H9 (cell line): ENCODE measurements at regions not wholly inside any gene's neighbourhood (a gene's known extent, or its start where the extent isn't known, plus 50 kb on each side); places are given as distances from the start of the nearest gene placed in this dataset.

Source experiments
- DNase-seq: peaks from one replicate; pipeline ENCODE4 v3.0.0-alpha.2; 2017
- H2AFZ ChIP-seq: one replicate; pipeline ENCODE4 v1.6.1; 2013; ENCODE audit warnings: mild to moderate bottlenecking, low read length, control low read depth, moderate library complexity
- H2AK5ac ChIP-seq: 2 replicates; pipeline ENCODE4 v1.6.1; 2013; ENCODE audit warnings: low read length, control low read depth, mixed read lengths; ENCODE audit not compliant: insufficient read length
- H2BK120ac ChIP-seq: one replicate; pipeline ENCODE4 v1.6.1; 2013; ENCODE audit warnings: low read depth, mild to moderate bottlenecking, low read length, control low read depth, inconsistent platforms; ENCODE audit not compliant: poor library complexity, severe bottlenecking
- H2BK12ac ChIP-seq: 2 replicates; pipeline ENCODE4 v1.6.1; 2013; ENCODE audit warnings: low read length, control low read depth, mixed read lengths, low read depth; ENCODE audit not compliant: insufficient read length
- H2BK15ac ChIP-seq: 2 replicates; pipeline ENCODE4 v1.6.1; 2013; ENCODE audit warnings: low read depth, low read length, control low read depth
- H2BK20ac ChIP-seq: one replicate; pipeline ENCODE4 v1.6.1; 2013; ENCODE audit warnings: low read depth, mild to moderate bottlenecking, low read length, control low read depth, inconsistent platforms; ENCODE audit not compliant: poor library complexity, severe bottlenecking
- H2BK5ac ChIP-seq: 2 replicates; pipeline ENCODE4 v1.6.1; 2013; ENCODE audit warnings: low read length, control low read depth, mixed read lengths; ENCODE audit not compliant: insufficient read length
- H3K14ac ChIP-seq: 2 replicates; pipeline ENCODE4 v1.6.1; 2013; ENCODE audit warnings: low read length, control low read depth; ENCODE audit not compliant: insufficient read depth
- H3K18ac ChIP-seq: 2 replicates; pipeline ENCODE4 v1.6.1; 2013; ENCODE audit warnings: low read depth, mild to moderate bottlenecking, mixed read lengths, low read length, control low read depth; ENCODE audit not compliant: insufficient read length
- H3K23ac ChIP-seq: 2 replicates; pipeline ENCODE4 v1.6.1; 2013; ENCODE audit warnings: low read length, control low read depth, mixed read lengths, low read depth; ENCODE audit not compliant: insufficient read length
- H3K23me2 ChIP-seq: 2 replicates; pipeline ENCODE4 v1.6.1; 2013; ENCODE audit warnings: low read depth, mild to moderate bottlenecking, mixed read lengths, low read length, control low read depth; ENCODE audit not compliant: insufficient read length, poor library complexity, severe bottlenecking
- H3K27ac ChIP-seq: 2 replicates; pipeline ENCODE4 v1.5.1; 2013; ENCODE audit warnings: low read length, control low read depth, mixed read lengths, low read depth; ENCODE audit not compliant: insufficient read length
- H3K27me3 ChIP-seq: 2 replicates; pipeline ENCODE4 v1.6.1; 2013; ENCODE audit warnings: low read length, control low read depth, inconsistent platforms; ENCODE audit not compliant: insufficient read depth
- H3K4ac ChIP-seq: 2 replicates; pipeline ENCODE4 v1.6.1; 2013; ENCODE audit warnings: low read depth, mild to moderate bottlenecking, control low read depth, inconsistent platforms, low read length, moderate library complexity
- H3K4me1 ChIP-seq: 2 replicates; pipeline ENCODE4 v1.6.1; 2013; ENCODE audit warnings: low read length, control low read depth, inconsistent platforms; ENCODE audit not compliant: insufficient read depth
- H3K4me2 ChIP-seq: 2 replicates; pipeline ENCODE4 v1.6.1; 2013; ENCODE audit warnings: low read length, control low read depth, mixed read lengths; ENCODE audit not compliant: insufficient read length, insufficient read depth
- H3K56ac ChIP-seq: 2 replicates; pipeline ENCODE4 v1.6.1; 2013; ENCODE audit warnings: low read depth, mild to moderate bottlenecking, mixed read lengths, low read length, control low read depth; ENCODE audit not compliant: insufficient read length
- H3K79me1 ChIP-seq: 2 replicates; pipeline ENCODE4 v1.6.1; 2013; ENCODE audit warnings: low read depth, mild to moderate bottlenecking, moderate library complexity, low read length, control low read depth, inconsistent platforms; ENCODE audit not compliant: insufficient read depth, poor library complexity, severe bottlenecking
- H3K79me2 ChIP-seq: 2 replicates; pipeline ENCODE4 v1.6.1; 2013; ENCODE audit warnings: low read length, control low read depth, inconsistent platforms; ENCODE audit not compliant: insufficient read depth
- H3K9ac ChIP-seq: 2 replicates; pipeline ENCODE4 v1.6.1; 2013; ENCODE audit warnings: low read length, control low read depth, mixed read lengths; ENCODE audit not compliant: insufficient read length; ENCODE audit errors: extremely low read depth
- H3K9me3 ChIP-seq: one replicate; pipeline ENCODE4 v1.6.1; 2013; ENCODE audit warnings: low read depth, low read length, inconsistent platforms; ENCODE audit not compliant: control insufficient read depth
- H3T11ph ChIP-seq: one replicate; pipeline ENCODE4 v1.6.1; 2013; ENCODE audit warnings: mild to moderate bottlenecking, low read length, control low read depth, inconsistent platforms
- H4K20me1 ChIP-seq: one replicate; pipeline ENCODE4 v1.6.1; 2013; ENCODE audit not compliant: control insufficient read depth, insufficient read length, insufficient read depth
- H4K5ac ChIP-seq: 2 replicates; pipeline ENCODE4 v1.6.1; 2013; ENCODE audit warnings: low read depth, mild to moderate bottlenecking, mixed read lengths, low read length, control low read depth; ENCODE audit not compliant: insufficient read length
- H4K8ac ChIP-seq: replicated peaks from 2 replicates; pipeline ENCODE4 v1.6.1; 2013; ENCODE audit warnings: low read length, control low read depth, mixed read lengths, low read depth; ENCODE audit not compliant: insufficient read length
- H4K91ac ChIP-seq: 2 replicates; pipeline ENCODE4 v1.6.1; 2013; ENCODE audit warnings: low read depth, mild to moderate bottlenecking, moderate library complexity, mixed read lengths, low read length, control low read depth; ENCODE audit not compliant: insufficient read length
- H3K27ac Mint-ChIP-seq, 3 experiments: 2 replicates in 2 of 3; 3 replicates in 1 of 3; pipeline ENCODE4 v1.8.0; 2020 to 2021; ENCODE audit warnings: mixed read lengths in 3 of 3, mild to moderate bottlenecking in 1 of 3, moderate library complexity in 1 of 3
- H3K27me3 Mint-ChIP-seq: 2 replicates; pipeline ENCODE4 v1.8.0; 2021; ENCODE audit warnings: low read depth, mild to moderate bottlenecking, moderate library complexity, mixed read lengths
- H3K36me3 Mint-ChIP-seq, 3 experiments: 2 replicates in 2 of 3; 3 replicates in 1 of 3; pipeline ENCODE4 v1.8.0; 2020 to 2021; ENCODE audit warnings: low read depth in 3 of 3, mixed read lengths in 3 of 3; ENCODE audit not compliant: insufficient read depth in 1 of 3
- H3K4me1 Mint-ChIP-seq, 2 experiments: 2 replicates each; pipeline ENCODE4 v1.8.0; 2020; ENCODE audit warnings: mixed read lengths in 2 of 2
- H3K4me3 Mint-ChIP-seq, 2 experiments: 2 replicates in 1 of 2; 3 replicates in 1 of 2; pipeline ENCODE4 v1.8.0; 2020 to 2021; ENCODE audit warnings: mild to moderate bottlenecking in 2 of 2, mixed read lengths in 2 of 2, moderate library complexity in 1 of 2
- H3K9me3 Mint-ChIP-seq, 2 experiments: 2 replicates in 1 of 2; 3 replicates in 1 of 2; pipeline ENCODE4 v1.8.0; 2020; ENCODE audit warnings: mild to moderate bottlenecking in 2 of 2, mixed read lengths in 2 of 2, moderate library complexity in 1 of 2
- CTCF ChIP-seq: fragments of 200-600 bp; sonication (generic); conservative IDR thresholded peaks from 3 replicates; pipeline ENCODE4 v1.8.0; 2021; ENCODE audit warnings: antibody characterized with exemption, mild to moderate bottlenecking
- WGBS: extraction: QIAGEN DNeasy Blood & Tissue Kit; methylation state at CpG from one replicate; pipeline ENCODE4 v1.1.7; 2013; ENCODE audit warnings: missing lambda C conversion rate, low lambda C conversion rate, mixed read lengths; ENCODE audit not compliant: insufficient read length; ENCODE audit errors: extremely low coverage; 5-methylcytosine and 5-hydroxymethylcytosine counted together

- H2BK120ac ChIP-seq = no peak overlapping the region
- H3K79me2 ChIP-seq = no peaks in the 10 kb centered on the region
- H2AFZ ChIP-seq = no peak overlapping the region
- Mint-ChIP-seq H3K27me3 (no peaks in the 10 kb centered on the region; the same call in 1 of the 2 replicates), H3K27ac (no peak overlapping the region), H3K4me3 (no peak overlapping the region), H3K9me3 (peaks cover 6 to 8% of the 10 kb centered on the region in 2 experiments; a peak in 4 of 5 replicates), H3K36me3 (peaks cover 2 to 12% (median 7%) of the 10 kb centered on the region in 3 experiments; a peak in 3 of 7 replicates), H3K4me1 (no peaks in the 10 kb centered on the region)
- no peak overlapping the region for H4K5ac ChIP-seq
- TF ChIP-seq CTCF = no peak
- no peak overlapping the region for H2BK5ac ChIP-seq
- H3K4me1 ChIP-seq = no peaks in the 10 kb centered on the region
- no peaks in the 10 kb centered on the region for H3K27me3 ChIP-seq
- no peak overlapping the region for H2BK15ac ChIP-seq
- no peak overlapping the region for H3K4ac ChIP-seq
- H3K9me3 ChIP-seq = no peaks in the 10 kb centered on the region
- H2BK20ac ChIP-seq = no peak overlapping the region
- H3K56ac ChIP-seq = no peak overlapping the region
- H3K4me2 ChIP-seq = no peak overlapping the region
- no peak overlapping the region for H3K23ac ChIP-seq
- DNase-seq = no peak
- no peak overlapping the region for H3K18ac ChIP-seq
- no peak overlapping the region for H3K9ac ChIP-seq
- no peak overlapping the region for H4K91ac ChIP-seq
- no peak overlapping the region for H2AK5ac ChIP-seq
- no peaks in the 10 kb centered on the region for H4K20me1 ChIP-seq
- H3K14ac ChIP-seq = no peak overlapping the region
- H3K23me2 ChIP-seq = no peaks in the 10 kb centered on the region
- no peak overlapping the region for H4K8ac ChIP-seq
- no peak overlapping the region for H2BK12ac ChIP-seq
- WGBS = no CpG with 5 or more reads among the region's 1 CpG
- H3T11ph ChIP-seq = no peak overlapping the region
- H3K27ac ChIP-seq = no peak overlapping the region
- H3K79me1 ChIP-seq = no peaks in the 10 kb centered on the region
Measured at GRCh38 chr14:38860530-38860929, 242.5 kb downstream of the SEC23A start.
